22Rv1 (cell line): ENCODE measurements at regions not wholly inside any gene's neighbourhood (a gene's known extent, or its start where the extent isn't known, plus 50 kb on each side); places are given as distances from the start of the nearest gene placed in this dataset.

Source experiments
- ZFX ChIP-seq: fragments of 450-650 bp; IDR thresholded peaks from 2 replicates; pipeline ENCODE4 v1.6.1; 2017; ENCODE audit warnings: antibody characterized with exemption, borderline replicate concordance
- TF ChIP-seq, protein P1 (sequence below): fragments of 450-650 bp; IDR thresholded peaks from 2 replicates; pipeline ENCODE4 v1.5.1; 2017; ENCODE audit warnings: mild to moderate bottlenecking

DNA sequence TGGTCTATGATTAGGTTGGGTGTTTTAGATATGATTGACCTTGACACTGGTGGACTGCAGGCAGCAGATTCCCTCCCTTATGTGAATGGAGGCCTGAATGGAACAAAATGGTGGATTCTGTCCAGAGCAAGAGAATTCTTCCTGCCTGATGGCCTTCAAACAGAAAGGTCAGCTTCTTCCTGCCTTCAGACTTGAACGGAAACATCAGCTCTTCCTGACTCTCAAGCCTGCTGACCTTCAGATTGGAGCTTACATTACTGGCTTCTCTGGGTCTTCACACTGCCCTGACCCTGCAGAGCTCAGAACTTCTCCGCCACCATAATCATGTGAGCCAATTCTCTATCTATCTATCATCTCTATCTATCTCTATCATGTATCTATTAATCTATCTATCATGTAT, 111.6 kb downstream of the RAMP3 start:
- TF ChIP-seq, protein P1, sequence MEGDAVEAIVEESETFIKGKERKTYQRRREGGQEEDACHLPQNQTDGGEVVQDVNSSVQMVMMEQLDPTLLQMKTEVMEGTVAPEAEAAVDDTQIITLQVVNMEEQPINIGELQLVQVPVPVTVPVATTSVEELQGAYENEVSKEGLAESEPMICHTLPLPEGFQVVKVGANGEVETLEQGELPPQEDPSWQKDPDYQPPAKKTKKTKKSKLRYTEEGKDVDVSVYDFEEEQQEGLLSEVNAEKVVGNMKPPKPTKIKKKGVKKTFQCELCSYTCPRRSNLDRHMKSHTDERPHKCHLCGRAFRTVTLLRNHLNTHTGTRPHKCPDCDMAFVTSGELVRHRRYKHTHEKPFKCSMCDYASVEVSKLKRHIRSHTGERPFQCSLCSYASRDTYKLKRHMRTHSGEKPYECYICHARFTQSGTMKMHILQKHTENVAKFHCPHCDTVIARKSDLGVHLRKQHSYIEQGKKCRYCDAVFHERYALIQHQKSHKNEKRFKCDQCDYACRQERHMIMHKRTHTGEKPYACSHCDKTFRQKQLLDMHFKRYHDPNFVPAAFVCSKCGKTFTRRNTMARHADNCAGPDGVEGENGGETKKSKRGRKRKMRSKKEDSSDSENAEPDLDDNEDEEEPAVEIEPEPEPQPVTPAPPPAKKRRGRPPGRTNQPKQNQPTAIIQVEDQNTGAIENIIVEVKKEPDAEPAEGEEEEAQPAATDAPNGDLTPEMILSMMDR = no peak
- no peak for TF ChIP-seq ZFX
